Parathyroid adenoma (tissue), 2 donors: ENCODE measurements at regions not wholly inside any gene's neighbourhood (a gene's known extent, or its start where the extent isn't known, plus 50 kb on each side); places are given as distances from the start of the nearest gene placed in this dataset.
"Not testable (repeated sequence)": the region's sequence is repeated elsewhere in the genome, so short reads cannot be mapped to it uniquely, and the experiment has no call there.

Experiments
- H2AFZ ChIP-seq: fragments of 300-600 bp; sonication (generic); one replicate; pipeline ENCODE4 v1.7.0; 2017; ENCODE audit warnings: antibody characterized with exemption, mild to moderate bottlenecking
- H3K27ac ChIP-seq: fragments of 300-600 bp; sonication (generic); one replicate; pipeline ENCODE4 v1.7.0; 2017
- H3K27me3 ChIP-seq: fragments of 300-600 bp; sonication (generic); one replicate; pipeline ENCODE4 v1.7.0; 2017; ENCODE audit warnings: low read length; ENCODE audit not compliant: control insufficient read depth, insufficient read depth
- H3K36me3 ChIP-seq: fragments of 300-600 bp; sonication (generic); one replicate; pipeline ENCODE4 v1.7.0; 2017; ENCODE audit warnings: low read length; ENCODE audit not compliant: control insufficient read depth, insufficient read depth
- H3K4me1 ChIP-seq: fragments of 300-600 bp; sonication (generic); one replicate; pipeline ENCODE4 v1.7.0; 2017; ENCODE audit warnings: control low read depth
- H3K4me2 ChIP-seq: fragments of 300-600 bp; sonication (generic); one replicate; pipeline ENCODE4 v1.7.0; 2017; ENCODE audit warnings: low read length
- H3K4me3 ChIP-seq: fragments of 300-600 bp; sonication (generic); one replicate; pipeline ENCODE4 v1.7.0; 2017; ENCODE audit warnings: low read depth, low read length
- H3K79me2 ChIP-seq: fragments of 300-600 bp; sonication (generic); one replicate; pipeline ENCODE4 v1.7.0; 2017; ENCODE audit warnings: control low read depth
- H3K9ac ChIP-seq: fragments of 300-600 bp; sonication (generic); one replicate; pipeline ENCODE4 v1.7.0; 2017; ENCODE audit warnings: mild to moderate bottlenecking
- H3K9me3 ChIP-seq: fragments of 300-600 bp; sonication (generic); one replicate; pipeline ENCODE4 v1.7.0; 2017; ENCODE audit warnings: low read length; ENCODE audit not compliant: control insufficient read depth
- TF ChIP-seq, protein P1 (sequence below): fragments of 300-600 bp; sonication (generic); IDR thresholded peaks from one replicate; pipeline ENCODE4 v1.7.0; 2017; ENCODE audit warnings: antibody characterized with exemption, mild to moderate bottlenecking
- donor health status: primary hyperparathyroidism.

DNA sequence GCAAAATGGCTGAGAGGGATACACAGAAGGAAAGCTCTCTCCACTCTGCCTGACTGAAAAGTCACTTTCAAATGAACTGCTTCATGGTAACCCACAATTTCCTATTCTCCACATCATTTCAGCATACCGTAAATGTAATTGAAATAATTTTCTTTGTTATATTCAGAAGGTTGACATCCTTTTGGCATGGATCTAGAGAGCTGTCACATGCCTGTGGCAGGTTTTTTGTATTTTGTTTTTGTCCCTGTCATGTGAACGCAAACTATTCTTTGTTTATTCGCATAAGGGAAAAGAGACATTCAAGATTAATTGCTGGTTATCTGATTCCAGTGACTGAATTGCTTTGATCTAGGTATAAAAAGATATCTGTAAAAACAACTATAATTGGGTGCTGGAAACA, 1808.1 kb downstream of the NCAM2 start:
- no peak overlapping the region for H3K4me2 ChIP-seq
- no peak overlapping the region for H3K9ac ChIP-seq
- no peak overlapping the region for H2AFZ ChIP-seq
- H3K79me2 ChIP-seq, result no peaks in the 10 kb centered on the region
- H3K27me3 ChIP-seq, result no peaks in the 10 kb centered on the region
- TF ChIP-seq, protein P1, sequence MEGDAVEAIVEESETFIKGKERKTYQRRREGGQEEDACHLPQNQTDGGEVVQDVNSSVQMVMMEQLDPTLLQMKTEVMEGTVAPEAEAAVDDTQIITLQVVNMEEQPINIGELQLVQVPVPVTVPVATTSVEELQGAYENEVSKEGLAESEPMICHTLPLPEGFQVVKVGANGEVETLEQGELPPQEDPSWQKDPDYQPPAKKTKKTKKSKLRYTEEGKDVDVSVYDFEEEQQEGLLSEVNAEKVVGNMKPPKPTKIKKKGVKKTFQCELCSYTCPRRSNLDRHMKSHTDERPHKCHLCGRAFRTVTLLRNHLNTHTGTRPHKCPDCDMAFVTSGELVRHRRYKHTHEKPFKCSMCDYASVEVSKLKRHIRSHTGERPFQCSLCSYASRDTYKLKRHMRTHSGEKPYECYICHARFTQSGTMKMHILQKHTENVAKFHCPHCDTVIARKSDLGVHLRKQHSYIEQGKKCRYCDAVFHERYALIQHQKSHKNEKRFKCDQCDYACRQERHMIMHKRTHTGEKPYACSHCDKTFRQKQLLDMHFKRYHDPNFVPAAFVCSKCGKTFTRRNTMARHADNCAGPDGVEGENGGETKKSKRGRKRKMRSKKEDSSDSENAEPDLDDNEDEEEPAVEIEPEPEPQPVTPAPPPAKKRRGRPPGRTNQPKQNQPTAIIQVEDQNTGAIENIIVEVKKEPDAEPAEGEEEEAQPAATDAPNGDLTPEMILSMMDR, result no peak
- no peaks in the 10 kb centered on the region for H3K9me3 ChIP-seq
- no peaks in the 10 kb centered on the region for H3K36me3 ChIP-seq
- H3K4me1 ChIP-seq, result no peaks in the 10 kb centered on the region
- H3K27ac ChIP-seq, result no peak overlapping the region
- no peak overlapping the region for H3K4me3 ChIP-seq

DNA sequence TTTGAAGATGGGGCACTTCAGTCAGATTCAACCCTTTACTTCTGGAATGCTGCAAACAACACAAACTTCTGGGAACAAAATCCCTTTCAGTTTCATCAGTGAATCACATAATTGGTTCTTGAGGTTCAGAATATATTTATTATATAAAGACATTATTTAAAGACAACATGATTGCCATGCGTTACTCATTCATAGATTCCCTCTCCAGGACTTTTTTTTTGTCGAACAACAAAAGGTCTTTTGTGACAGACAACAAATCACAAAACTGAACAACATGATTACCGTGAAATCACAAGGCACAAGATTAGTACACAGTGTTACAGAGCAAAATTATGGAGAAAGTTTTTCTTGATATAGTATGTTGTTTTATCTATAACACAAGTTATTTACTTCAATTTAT, 1815.0 kb downstream of the NCAM2 start:
- TF ChIP-seq, protein P1, result no peak
- Histone ChIP-seq H3K4me3 (no peak overlapping the region), H3K4me2 (no peak overlapping the region), H3K9me3 (no peaks in the 10 kb centered on the region), H3K4me1 (no peaks in the 10 kb centered on the region), H3K79me2 (no peaks in the 10 kb centered on the region), H3K27me3 (no peaks in the 10 kb centered on the region), H3K9ac (no peak overlapping the region), H2AFZ (no peak overlapping the region), H3K36me3 (no peaks in the 10 kb centered on the region), H3K27ac (no peak overlapping the region)

GRCh38 chr21:22818681-22819485, 1820.7 kb downstream of the NCAM2 start:
- not testable (repeated sequence) for H3K9ac ChIP-seq, H3K4me1 ChIP-seq, H3K4me2 ChIP-seq, H3K27ac ChIP-seq, H3K79me2 ChIP-seq, H3K36me3 ChIP-seq, H3K9me3 ChIP-seq, H3K27me3 ChIP-seq, H3K4me3 ChIP-seq, H2AFZ ChIP-seq

DNA sequence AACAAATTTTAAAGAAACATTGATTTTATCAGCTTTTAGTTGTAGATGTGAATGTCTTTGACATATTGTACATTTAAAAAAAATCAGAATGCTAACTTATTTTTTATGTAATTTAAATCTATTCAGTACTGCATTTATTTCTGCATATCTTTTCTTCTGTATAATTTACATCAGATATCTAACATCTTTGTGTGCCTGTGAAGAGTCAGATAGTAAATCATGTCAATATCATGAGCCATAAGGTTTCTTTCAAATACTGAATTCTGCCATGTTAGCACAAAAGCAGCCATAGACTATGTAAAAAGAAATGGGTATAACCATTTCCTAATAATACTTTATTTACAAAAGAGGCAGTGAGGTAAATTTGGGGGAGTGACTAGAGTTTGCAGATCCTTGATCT, 1829.2 kb downstream of the NCAM2 start:
- TF ChIP-seq, protein P1, result no peak

GRCh38 chr21:22842875-22843274, 1844.7 kb downstream of the NCAM2 start:
- H3K79me2 ChIP-seq, result no peaks in the 10 kb centered on the region
- H2AFZ ChIP-seq, result no peak overlapping the region
- H3K36me3 ChIP-seq, result no peaks in the 10 kb centered on the region
- H3K4me3 ChIP-seq, result no peak overlapping the region
- H3K9ac ChIP-seq, result no peak overlapping the region
- H3K27me3 ChIP-seq, result no peaks in the 10 kb centered on the region
- TF ChIP-seq, protein P1, result no peak
- H3K27ac ChIP-seq, result no peak overlapping the region
- H3K4me2 ChIP-seq, result no peak overlapping the region
- H3K4me1 ChIP-seq, result no peaks in the 10 kb centered on the region
- H3K9me3 ChIP-seq, result no peaks in the 10 kb centered on the region

More for the DNA sequence above, 1829.2 kb downstream of the NCAM2 start:
- no peak overlapping the region for H3K4me2 ChIP-seq
- no peak overlapping the region for H3K9ac ChIP-seq
- no peaks in the 10 kb centered on the region for H3K9me3 ChIP-seq
- no peak overlapping the region for H3K4me3 ChIP-seq
- H3K27me3 ChIP-seq, result no peaks in the 10 kb centered on the region
- no peak overlapping the region for H3K27ac ChIP-seq
- no peaks in the 10 kb centered on the region for H3K79me2 ChIP-seq
- H3K4me1 ChIP-seq, result no peaks in the 10 kb centered on the region
- H3K36me3 ChIP-seq, result no peaks in the 10 kb centered on the region
- no peak overlapping the region for H2AFZ ChIP-seq
